MM.1S (cell line): ENCODE measurements at regions not wholly inside any gene's neighbourhood (a gene's known extent, or its start where the extent isn't known, plus 50 kb on each side); places are given as distances from the start of the nearest gene placed in this dataset.

Experiments used
- CTCF ChIP-seq: fragments of 300-600 bp; sonication (generic); IDR thresholded peaks from 2 replicates; pipeline ENCODE4 v1.5.1; 2016; ENCODE audit warnings: antibody characterized with exemption, low read length, mixed read lengths
- EZH2phosphoT487 ChIP-seq: fragments of 300-600 bp; sonication (generic); IDR thresholded peaks from 2 replicates; pipeline ENCODE4 v1.6.1; 2018; ENCODE audit warnings: antibody characterized with exemption, low read length

GRCh38 chr9:71519098-71519696 lies 249.1 kb downstream of the CEMIP2 start:
- TF ChIP-seq CTCF (no peak), EZH2phosphoT487 (no peak)
